ENCODE measurements at regions not wholly inside any gene's neighbourhood (a gene's known extent, or its start where the extent isn't known, plus 50 kb on each side); places are given as distances from the start of the nearest gene placed in this dataset.

DNA sequence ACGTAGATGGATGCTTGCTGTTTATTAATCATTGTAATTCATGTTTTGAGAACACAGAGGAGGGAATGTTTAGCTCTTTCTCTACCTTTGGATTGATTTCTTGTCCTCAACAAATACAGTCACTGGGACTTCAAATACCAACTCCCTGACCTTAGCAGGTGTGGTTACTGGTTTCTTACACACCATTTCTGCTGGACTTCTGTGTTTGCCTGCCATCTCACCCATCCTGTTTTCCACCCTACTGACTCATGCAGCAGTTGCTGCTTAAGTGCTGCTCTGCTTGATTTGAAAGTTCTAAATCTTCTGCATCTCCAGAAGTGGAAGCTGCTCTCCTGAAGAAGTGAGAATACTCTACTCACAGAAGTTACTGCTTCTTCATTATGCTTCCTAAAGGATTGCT, 170.3 kb downstream of the ZPLD1 start:
- DNase-seq = no peak

DNA sequence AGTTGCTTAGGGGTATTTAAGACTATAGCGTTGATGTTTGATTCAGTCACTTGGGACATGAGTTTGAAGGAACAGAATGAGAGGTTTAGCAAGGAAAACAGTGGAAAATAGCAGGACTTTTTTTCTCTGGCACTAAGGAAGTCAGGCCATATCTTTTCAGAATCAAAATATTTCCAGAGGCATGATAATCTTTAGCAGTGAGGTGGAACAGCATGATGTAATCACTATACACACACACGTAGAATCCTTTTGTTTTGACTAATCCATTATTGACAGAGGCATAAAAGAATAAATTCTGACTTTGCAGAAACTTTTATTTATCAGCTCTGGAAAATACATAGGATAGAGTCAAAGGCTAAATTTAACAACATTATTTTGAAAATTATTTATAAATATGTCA, 174.1 kb downstream of the ZPLD1 start:
- no peak for DNase-seq

DNA sequence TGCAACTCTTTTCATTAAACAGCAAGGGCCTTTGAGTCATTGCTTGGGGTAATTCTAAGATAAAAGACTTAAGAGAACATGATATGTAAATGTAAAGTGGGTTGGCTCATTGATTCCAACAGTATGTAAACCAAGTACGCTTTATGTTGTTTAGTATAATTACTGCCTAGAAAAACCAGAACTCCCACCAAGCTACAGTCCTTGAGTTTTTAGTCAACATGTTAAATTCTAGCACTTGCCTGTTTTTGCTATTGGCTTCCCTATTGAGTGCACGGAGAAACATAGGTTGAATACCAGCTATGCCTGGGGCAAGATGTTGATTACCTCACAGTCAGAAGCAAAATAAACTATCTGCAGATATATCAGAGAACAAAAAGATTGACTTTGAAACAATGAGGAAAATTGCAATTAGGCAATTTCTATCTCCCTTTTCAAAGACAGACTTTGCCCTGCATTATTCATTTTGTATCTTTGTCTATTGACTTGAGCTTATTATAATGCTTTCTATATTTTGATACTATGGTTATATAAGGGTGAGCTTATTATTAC, 179.3 kb downstream of the ZPLD1 start:
- no peak for DNase-seq

DNA sequence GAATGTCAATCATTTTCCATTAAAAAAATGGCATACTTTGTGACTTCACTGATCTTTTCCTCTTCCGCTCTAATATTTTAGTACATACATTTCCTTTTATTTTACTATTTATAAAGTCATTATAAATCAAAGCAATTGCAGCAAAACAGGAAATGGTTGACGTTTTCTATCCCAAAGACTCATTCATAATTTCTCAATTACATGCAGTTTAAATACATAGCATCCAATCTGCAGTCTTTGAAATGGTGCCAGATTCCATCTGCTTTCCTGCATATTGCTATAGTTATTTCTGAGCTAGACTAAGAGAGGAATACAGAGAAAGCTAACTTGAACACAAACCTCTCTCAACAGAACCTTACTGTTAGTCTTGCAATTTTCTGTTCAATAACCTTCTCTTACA, 179.8 kb downstream of the ZPLD1 start:
- no peak for DNase-seq

DNA sequence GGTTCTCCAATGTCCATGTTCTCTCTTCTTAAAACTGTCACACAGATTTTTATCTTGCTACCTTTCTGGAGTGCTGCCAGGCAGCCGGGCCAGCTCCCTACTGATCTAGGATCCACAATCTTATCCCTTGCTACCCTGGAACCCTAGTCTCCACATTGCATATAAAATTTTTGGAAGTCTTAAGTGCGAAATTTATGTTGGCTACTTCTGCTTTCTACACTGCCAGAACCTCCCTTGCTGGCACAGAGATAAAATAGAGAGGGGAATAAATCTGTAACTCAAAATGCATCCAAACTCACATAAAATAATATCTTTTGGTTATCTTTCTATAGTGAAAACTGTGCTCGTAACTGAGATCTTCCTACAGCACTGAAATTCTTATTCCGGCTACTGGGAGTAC, 182.6 kb downstream of the ZPLD1 start:
- DNase-seq = no peak

DNA sequence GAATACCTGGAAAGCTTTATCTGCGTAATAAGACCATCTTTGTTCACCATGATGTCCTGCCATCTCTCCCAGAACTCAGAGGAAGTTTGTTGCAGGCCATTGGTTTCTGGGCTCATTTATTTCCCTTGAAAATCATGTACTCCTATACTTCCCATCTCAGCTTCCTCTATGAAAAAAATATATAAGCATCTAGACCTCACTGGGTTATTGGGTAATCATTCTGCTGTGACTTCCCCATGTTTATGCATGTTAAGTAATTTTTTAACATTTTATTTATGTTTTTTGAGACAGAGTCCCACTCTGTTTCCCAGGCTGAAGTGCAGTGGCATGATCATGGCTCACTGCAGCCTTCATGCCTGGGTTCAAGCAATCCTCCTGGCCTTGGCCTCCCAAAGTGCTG, 184.5 kb downstream of the ZPLD1 start:
- DNase-seq = no peak

DNA sequence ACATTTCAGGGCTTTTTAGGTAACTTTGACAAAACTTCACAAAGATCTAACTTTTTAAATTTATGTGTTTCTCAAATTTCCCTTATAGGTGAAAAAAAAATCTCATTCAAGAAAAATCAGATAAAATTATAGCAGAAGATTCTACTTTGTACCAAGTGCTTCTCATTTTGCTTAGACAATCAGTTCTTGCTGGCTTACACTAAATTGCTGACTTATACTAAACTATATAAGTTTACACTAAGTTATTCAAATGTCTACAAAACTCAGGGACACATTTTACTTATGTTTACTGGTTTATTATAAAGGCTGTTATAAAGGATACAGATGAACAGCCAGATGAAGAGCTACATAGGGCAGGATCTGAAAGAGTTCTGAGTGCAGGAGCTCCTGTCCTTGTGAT, 195.1 kb downstream of the ZPLD1 start:
- no peak for DNase-seq

DNA sequence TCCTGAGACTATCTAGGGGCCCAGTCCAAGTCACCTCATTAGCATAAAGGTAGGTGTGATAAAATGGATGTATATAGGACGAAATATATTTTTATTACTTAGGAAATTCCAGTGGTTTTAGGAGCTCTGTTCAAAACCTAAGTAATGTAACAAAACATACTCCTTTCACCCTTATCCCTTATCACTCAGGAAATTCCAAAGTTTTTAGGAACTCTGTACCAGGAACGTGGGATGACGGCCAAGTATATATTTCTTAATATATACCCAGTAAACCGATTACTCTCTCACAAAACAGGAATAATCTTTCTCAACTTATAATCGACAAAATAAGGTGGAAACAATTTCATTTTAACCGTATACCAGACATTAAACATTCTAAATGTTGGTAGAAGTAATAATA, 195.7 kb downstream of the ZPLD1 start:
- no peak for DNase-seq

DNA sequence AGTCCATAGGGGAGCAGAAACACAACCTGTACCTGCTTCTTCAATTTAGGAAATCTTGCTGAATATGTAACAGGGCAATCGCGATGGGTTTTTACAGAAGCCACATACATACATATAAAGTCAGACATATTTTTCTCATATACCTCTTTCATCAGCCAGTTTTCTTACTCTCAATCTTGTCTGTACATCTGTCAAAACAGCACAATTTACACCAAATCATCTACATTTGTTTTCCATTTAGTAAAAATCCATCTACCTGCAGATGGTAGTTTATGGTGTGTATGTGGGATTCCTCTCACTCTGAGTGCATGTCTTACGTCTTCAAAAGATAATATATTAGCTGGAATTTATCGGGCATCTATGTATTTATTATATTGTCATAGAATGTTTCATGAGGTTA, 208.7 kb downstream of the ZPLD1 start:
- DNase-seq = no peak

DNA sequence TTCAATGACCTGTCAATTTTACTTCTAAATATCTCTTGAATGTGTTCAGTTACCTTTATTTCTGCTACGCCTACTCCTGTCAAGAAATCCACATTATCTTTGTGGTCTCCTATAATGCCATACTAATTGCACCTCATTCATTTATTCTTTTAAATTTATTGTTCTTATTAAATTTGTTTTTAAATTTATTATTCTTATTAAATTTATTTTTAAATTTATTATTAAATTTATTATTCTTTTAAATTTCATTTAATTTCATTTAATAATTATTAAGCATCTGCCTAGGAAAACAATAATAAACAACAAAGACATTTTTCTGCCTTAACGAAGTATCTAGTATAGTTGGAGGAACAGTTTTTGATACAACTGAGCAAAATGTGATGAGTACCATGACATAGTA, 211.7 kb downstream of the ZPLD1 start:
- DNase-seq = no peak

DNA sequence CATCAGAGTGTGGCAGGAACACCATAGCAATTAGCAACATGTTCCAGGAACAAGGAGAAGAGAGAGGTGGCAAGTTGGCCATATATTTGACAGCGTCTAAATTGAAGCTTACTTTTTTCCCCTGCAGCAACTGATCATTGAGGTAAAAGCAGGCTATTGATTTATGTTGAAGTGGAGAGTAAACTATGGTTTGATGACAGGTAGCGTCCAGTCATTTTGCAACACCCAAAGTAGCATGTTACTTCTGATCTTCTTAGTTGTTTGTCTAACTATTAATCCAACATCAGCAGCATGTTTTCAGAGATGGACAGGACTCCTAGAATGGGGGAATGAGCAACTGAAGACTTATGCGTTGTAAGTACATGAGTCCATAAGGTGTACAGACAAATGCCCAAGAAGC, 225.8 kb downstream of the ZPLD1 start:
- no peak for DNase-seq

DNA sequence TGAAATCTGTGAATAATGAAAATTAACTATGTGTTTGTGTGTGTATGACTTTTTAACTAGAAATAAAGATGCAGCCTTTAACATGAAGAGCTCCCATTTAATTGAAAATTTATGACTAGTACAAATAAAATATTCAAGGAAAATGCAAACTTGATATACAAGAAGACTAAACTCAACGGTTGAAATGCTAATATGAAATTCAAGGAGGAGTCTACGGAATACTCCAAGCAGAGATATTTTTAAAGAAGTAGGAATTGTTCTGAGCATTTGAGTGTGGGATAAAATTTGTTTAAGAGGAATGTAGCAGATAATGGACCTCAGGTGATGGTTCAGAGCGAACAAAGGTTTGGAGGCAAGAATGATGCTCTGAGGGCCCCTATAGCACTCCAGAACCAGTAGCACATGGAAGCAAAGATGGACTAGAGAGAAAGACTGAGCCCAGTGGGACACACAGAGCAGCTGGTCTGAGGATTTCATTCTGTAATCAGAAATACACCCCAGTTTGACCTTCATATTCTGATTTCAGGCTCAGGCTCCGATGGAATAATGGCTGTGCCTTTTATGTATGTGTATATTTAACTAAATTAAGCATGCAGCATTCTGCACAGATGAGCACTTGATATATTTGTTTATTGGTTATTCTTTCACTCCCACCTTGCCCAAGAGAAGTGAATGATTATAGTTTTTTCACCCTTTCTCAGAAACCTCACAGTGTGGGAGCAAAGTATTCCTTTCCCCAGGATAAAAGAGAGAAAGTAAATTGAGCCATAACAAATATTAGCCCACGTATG, 227.1 kb downstream of the ZPLD1 start:
- no peak for DNase-seq

DNA sequence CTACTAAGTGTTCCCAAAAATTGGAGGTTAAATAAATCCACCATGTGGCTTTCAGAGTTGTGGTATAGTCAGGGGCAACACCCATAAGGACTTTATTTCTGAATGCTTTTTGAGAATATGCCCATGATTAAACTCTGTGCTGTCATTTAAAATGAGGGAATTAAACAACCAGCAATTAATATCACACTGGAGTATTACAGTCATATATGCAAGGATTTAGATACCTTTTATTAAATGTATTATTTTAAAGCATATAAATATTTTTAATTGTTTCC, 227.6 kb downstream of the ZPLD1 start:
- no peak for DNase-seq

DNA sequence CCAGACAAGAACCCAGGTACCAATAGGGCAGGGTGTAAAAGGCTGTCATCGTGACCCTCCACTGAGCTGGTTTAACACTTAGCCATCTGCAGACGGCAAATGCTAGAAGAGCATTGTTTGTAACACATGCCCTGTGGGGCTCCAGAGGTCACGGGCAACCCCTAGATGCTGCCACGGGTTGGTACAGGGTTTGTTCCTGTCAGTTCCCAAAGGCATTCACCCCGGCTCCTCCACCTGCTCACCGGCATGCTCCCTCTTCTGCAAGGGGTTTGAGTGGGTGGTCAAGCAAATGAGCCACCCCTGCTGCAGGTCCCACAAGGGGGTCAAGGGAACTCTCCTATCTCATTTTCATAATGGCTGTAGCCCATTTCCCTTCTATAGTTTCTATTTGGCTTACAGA, 229.3 kb downstream of the ZPLD1 start:
- no peak for DNase-seq

DNA sequence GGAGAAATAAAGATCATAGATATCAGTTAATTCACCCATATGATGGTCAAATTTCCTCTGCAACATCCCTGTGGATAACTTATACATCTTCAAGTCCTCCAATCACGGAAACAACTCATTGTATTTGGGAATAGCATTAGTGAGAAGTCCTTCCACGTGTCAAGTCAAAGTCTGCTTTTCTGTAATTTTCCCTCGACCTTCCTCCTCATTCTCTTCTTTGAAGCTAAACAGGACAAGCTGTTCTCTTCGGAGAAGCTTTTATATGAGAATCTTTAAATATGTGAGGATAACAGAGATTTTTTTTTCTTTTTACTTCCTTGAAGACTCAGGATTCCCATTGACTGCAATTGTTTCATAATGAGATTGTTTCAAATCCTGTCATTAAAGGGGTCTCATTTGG, 230.4 kb downstream of the ZPLD1 start:
- no peak for DNase-seq

DNA sequence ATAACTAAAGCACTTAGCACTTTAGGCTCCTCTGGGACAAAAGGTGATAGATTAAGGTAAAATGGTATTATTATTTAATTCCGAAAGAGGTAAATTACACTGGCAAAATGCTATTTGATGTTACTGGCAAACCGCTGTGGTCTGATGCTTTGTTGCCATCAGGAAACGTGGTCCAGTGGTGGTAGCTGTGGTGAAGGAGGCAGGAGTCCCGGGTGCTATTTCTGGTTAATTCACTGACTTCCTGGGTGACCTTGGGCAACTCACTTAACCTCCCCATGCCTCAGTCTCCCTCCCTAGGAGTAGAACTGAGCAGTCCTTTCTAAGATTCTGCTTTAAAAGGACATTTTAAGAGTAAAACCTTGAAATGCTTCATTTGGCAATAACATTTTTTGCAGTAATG, 233.4 kb downstream of the ZPLD1 start:
- DNase-seq = no peak

DNA sequence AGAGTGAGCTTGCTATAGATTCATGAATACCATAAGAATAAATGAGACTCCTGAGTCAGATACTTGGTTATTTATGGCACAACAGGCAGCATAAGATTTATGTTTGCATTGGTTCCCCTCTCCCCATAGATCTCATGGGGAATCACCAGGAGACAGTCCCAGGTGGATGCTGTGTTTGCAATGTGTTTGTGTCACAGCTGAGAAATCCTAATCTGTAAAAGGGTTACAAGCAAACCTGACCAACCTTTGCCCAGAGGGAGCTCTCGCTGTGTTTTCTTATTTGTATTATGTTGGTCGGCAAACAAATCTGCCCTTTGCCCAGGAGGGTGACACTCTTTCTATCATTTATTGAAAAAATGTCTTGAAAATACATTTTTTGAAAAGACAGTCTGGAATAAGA, 236.2 kb downstream of the ZPLD1 start:
- no peak for DNase-seq

DNA sequence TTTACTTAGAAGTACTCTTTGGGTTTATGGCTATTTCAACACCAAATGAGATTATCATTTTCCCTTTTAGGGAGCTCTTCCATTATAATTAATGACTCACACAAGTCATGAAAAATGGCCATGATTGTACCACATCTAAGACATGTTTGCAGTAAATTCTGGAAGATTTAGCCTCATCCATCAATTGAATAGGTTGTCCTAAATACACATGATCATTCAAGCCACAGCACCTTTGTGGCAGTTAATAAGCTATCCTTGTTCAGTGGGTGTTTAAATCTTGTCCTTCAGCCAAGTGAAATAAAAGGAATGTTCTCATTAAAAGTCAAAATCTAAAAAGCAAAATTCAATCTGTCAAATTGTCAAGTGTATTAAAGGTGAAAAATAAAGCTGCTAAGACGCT, 237.5 kb downstream of the ZPLD1 start:
- no peak for DNase-seq

DNA sequence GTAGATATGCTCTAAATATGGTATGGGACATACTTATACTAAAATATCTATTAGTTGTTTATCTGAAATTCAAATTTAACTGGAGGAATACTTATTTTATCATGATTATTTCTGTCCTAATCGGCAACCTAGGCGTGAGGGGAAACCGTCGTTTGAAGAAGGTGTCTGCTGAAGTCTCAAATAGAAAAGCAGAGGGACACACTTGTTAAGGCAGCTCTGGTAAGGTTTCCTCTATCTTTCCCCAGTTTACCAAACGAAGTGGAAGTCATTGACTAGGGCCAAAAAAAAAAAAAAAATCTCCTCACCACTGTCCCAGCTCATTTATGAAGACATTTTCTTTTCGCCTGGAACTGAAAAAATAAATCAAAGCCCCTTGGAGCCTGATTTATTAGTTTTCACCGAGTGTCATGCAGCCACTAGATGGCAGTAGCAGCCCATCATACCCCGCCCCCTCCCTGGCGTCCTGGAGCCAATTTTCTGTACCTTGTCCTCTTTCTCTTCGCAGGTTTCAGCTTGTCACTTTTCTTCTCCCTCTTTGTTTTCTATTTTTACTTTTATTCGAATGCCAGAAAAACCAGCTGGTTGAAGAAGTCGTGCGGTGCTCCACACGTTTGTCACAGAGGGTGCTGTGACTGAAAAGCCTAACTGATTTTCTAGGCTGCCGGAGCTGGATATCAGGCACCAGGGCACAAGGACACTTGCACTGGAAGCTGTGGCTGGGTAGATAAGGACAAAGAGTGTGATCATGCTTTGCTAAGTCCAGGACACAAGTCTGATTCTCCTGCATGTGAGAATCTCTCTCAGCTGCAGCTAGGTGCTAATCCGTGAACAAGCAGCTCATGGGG, 238.7 kb downstream of the ZPLD1 start:
- peak; percentile 49 for DNase-seq

DNA sequence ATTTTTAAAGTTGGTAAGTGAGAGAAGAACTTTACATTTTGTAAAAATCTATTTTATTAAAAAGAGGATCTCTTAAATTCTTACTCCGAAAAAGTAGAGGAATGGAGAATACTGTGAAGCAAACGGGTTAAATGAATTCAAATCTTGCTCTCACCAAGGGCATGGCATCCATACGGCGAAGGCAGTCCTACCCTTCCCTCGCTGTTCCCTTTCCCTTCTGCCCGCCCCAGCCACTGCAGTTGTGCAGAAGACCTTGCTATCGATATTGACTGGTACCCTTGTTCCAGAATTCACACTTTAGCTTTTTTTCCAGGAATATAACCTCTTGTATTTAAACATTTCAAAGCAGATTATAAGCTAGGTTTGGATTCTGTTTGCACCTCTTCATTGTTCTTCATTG, 239.5 kb downstream of the ZPLD1 start:
- no peak for DNase-seq

DNA sequence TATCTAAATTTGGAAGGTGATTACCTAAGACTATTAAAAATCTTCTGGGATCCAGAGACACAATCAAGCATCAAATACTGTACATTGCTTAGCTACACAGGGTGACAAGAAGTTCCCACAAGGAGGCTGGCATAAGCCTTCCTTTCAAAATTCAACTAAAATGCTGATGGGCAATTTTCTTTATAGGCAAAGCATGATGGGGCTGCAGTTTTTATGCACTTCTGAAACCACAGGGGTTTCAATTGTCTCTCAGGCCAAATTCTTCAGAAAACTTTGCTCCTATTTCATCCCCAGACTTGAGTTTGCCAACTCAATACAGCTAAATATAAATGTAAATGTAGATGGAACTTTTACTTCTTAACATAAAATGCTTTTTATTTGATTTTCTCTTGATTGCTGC, 241.6 kb downstream of the ZPLD1 start:
- DNase-seq = no peak

DNA sequence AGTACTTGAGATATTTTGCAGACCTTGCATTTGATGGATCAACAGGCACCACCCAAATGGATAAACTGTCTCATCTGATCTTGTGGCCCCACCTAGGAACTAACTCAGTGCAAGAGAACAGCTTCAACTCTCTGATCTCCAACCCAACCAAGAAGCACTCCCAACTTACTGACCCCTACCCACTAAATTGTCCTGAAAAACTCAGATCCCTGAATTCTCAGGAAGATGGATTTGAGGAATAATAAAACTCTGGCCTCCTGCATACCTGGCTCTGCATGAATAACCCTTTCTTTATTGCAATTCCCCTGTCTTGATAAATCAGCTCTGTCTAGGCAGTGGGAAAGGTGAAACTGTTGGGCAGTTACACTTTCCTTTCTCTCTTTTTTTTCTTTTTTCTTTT, 247.9 kb downstream of the ZPLD1 start:
- DNase-seq = no peak

DNA sequence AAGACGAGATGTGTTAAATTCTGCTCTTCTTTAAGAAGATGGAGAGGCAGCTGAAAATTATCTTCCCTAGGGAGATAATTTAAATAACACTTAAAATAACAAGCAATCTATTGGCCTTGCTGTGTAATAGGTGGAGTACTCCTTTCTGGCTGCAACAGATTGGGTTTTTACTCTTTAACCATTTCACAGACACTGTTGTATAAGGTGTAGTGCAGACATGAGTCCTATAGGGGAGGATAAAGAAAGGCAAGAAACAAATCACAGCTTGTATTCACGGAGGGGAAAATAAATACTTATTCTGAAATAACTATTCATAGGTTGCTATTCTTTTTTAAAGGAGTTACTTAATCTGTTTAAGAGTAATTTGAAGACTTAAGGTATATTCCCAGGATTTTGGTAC, 252.0 kb downstream of the ZPLD1 start:
- DNase-seq = no peak

DNA sequence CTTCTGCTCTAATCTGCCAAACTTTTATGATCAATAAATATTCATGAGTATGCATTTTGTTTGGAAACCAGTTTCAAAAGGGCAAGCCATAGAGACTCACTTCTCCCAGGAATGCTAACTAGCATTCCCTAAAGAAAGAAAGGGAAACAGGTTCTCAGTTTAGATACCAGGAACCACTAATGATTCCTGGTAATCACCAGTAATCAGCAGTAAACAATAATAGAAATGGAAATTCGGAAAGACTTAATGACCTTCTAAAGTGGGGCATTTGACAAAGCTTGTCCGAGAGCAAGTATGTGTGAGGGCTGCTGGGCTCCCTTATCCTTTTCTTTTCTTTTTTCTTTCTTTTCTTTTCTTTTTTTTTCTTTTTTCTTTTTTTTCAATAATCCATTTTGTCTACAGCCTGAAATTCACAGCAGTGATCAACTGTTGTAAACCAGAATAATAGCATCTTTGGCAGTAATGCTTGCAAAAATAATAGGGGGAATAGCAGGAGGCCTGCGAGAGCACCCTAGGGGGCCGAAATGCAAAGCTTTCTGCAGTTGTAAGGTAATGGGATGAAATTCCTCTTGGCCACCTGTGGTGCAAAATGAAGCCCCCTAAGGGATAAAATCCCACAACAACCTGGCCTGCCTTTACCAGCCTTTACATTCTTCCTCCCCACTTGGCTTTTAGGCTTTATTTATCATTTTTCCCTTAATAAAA, 253.2 kb downstream of the ZPLD1 start:
- no peak for DNase-seq

All from CD4-positive, alpha-beta T cell treated with Interleukin-17A for 1 hour (primary cell).